Activated T-cell treated with anti-CD3 and anti-CD28 coated beads for 24 hours (primary cell): ENCODE measurements at regions not wholly inside any gene's neighbourhood (a gene's known extent, or its start where the extent isn't known, plus 50 kb on each side); places are given as distances from the start of the nearest gene placed in this dataset.
"Not testable (repeated sequence)": the region's sequence is repeated elsewhere in the genome, so short reads cannot be mapped to it uniquely, and the experiment has no call there.

Experiments
- DNase-seq: peaks from one replicate; pipeline ENCODE4 v3.0.0-alpha.2; 2020; ENCODE audit warnings: low read depth

DNA sequence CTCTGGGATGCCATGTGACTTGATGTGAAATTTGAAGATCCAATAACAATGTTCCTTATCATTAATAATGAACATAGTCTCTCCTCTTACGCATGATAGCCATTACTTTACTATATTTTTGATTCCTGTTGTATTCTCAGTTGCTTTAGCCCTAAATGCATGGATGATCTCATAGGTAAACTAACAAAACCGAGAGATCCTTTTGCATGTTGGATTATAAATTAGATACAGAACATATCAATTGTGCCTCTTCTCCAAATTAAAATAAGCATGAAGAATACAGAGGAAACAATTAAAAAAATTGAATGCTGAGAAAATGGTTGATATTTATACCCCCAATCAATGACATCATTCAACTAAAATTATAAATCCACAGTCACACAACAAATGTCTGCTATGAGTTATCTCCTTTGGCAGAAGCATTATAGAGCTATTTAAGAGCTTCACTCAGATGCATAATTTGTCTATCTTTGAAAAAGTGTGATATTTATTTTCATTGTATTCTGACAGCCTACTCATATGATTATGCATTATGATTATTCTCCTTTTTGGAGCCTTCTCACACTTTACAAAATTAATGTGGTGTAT, 386.4 kb upstream of the STXBP6 start:
- no peak for DNase-seq

DNA sequence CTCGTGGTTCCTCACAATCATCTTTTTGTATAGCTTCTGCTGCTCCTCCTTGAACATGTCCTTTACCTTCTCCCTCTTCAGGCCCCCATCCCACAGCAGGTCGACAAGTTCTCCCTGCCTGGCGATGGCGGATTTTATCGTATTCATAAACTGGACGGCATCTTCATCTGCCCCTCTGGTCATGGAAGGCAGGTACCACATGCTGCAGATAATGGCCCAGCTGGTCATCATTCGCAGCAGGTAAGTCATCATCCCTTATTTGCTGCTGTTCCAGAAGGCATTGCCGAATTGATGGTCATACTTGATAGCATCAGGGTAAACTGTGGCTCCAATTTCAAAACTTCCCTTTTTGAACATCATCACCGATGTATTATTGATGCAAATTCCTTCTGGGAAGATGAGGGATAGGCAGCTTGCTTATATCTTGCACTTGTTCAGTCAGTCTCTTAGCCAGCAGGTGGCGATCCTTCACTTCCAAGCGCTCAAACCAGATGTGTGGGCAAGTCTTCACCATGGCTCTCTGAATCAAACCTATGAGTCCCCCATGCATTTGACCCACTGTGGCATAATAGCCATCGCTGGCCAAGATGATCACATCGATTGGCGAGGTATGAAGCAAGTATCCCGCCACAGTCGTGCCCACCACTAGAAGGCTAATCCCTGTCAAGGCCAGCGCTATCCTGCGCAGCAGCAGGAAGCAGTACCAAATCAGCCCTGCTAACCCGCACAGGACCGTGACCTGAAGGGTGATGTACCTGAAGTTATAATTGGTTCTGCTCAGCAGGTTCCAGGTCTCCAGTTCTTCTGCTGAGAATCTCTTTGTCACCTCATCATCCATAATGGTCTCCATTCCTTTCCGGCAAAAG, 381.5 kb upstream of the STXBP6 start:
- DNase-seq: no peak

DNA sequence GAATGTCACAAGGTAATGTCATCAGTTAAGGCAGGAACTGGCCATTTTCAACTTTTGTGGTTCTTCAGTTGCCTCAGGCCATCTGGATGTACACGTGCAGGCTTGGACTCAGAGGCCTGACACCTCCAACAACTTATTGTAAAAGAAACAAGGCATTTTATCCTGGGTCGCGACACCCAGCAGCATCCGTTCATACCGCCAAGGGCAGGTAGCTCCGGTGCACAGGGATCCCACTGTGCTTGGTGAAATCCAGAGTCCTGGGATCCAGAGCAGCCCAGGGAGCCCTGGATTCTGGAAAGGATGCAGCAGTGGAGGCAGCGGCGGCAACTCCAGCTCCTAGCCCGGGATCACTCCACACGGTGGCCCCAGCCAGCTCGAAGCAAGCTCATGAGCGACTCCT, 380.9 kb upstream of the STXBP6 start:
- DNase-seq: no peak

DNA sequence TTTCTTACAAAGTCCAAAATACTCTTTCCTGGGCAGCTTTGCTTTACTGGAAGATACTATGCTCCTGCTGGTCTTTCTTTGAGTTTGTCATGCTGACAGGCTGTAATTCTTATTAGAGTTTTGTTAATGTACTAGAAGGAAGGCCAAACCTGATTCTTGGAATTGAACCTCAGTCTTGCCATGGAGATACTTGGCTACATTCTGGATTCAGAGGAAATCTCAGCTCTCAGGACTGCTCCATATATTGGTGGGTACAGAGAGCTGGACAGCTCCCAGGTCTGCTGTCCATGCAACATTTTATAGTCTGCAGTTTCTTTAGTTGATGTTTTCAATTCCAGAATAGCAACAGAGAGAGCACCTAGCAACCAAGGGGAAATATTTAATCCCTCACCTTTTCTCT, 363.1 kb upstream of the STXBP6 start:
- no peak for DNase-seq

DNA sequence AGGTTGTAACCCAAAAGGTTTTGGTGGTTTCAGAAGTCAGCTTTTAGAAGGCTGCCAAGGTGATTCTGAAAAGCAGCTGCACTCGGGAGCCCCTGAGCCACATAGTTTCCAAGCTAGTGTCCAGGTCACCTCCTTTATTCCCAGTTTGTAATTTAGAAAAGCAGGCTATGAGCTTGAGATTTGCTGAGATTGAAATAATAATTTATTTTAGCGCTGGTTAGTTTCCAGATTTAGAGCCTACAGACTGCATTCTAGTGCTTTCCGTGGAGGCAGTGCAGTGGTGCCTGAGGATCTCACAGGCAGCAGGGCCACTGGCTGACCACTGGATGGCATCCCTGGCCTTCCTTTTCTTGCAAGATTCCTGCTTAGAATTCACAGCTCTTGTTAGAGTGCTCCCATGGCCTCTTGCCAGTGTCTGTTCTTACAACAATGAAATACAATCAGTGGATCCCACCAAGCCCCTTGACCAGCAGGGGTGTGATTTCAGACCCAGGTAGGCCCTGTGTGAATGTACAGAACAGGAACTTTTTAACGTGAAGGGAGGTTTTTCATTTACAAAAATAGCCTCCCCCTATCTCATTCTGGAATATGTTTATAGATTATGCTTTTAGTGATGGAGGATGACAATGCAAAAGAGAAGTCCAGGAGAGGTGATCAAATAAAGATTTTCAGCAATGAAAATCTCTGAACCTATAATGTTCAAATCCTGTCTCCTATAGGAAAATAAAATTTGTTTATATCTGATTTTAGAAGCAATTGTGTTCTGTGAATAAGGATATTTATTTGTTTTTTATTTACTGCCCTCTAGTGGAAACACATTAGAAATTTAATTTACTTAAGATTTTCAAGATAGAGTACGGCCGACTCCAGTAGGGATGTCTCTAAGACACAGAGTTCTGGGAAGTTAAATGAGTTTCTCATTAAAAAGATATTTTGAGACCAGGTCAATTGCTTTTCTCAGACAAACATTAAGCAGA, 362.1 kb upstream of the STXBP6 start:
- DNase-seq: no peak

DNA sequence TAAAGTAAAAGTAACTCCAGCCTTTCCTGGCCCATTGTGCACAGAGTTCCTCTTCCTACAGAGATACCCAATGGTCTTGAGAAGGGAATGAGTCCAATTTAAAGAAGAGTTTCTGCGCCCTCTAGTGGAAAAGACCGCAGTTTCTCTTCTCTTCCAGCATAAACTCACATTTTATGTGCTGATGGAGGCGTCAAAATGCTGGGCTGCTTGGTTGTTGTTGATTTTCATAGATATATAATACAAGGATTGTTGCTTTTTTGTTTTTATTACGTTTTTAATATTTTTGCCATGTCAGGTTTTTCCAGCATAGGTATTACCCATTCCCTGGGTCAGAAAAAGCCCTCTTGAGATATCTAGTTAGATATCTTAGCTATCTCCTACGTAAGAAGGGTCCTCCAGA, 356.9 kb upstream of the STXBP6 start:
- DNase-seq: no peak

DNA sequence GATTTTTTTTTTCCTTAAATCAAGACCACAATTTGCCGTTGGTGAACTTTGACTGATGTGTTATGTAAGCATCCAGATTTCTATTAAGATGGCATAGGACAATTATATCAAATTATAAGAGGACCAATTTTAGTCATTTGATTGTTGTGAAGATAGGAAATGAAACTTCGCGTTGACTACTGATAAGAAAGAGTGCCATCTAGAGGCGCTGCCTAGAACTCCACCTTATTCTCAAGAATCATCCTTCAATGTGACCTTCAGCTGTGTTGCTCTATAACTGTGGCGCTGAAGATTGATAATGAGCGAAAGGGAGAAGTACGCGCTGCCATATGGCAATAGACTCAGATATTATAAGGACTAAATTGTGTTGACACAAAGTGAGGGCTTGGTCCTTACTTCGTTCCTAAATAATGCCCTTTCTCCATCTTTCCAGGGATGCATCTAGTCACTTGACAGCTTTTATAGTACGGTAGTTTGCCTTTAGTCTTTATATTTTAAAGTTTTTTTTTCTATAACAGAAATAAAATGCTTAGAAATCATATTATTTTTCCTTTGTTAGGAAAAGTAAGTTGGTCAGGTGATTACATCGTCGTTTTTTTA, 350.8 kb upstream of the STXBP6 start:
- peak; percentile 9 for DNase-seq

DNA sequence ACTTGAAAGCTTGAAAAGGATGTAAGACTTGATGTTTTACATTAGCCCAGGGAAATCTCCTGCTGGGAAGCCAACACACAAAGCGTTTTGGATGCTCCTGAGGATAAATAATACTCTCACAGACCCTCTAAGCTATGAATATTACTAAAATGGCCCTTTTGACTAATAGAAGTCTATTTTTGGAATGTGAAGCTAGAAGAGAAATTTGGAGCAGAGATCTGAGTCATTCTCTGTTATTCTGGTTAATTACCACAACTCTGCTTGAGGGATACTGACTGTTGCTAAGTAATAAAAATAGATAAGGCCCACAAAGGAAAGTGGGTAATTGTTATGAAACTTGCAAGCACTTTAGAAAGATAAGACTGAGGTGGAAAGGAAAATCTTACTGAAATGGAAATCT, 346.2 kb upstream of the STXBP6 start:
- no peak for DNase-seq

DNA sequence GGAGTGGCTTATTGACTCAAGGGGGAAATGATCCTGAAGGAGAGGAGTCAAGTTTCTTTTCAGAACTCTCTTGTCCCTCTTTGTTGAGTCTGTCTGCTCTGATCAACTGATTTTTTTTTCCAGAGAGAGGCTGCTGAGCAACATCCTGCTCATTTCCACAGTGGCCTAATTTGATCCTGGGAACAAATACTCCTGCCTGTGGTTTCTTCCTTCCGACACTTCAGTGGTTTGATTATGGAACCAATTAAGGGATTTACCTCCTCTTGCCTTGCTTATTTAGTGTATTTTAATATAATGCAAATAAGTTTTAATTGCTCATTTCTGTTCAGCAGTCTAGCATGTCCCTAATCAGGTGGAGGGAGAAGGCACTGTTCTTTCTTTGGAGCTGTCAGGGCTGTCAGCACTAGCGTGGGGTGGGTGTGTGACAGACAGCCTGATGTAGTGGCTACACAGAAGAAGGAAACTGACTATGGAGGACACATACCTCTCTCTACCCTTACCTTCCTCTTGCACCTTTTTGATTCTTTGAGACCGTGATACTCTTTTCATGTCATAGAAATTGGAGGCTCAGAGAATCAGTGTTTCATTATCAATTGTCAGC, 344.9 kb upstream of the STXBP6 start:
- DNase-seq: no peak

DNA sequence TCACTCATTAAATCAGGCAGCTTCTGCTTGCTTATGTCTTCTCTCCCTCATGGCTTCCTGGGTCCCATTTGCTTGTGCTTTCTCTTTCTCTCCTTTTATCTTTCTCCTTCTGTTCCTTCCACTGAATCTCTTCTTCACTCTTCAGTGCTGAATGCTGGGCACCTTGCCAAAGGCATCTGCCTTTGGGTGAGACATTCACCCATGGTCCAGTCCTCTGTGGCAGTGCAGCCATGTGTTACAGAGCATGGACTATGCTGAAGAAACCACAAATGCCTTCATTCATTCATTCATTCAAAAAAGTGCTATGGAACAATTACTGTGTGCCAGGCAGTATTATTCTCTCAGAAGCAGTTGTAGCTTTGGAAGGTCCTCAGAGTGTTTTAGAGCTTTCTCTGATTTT, 344.4 kb upstream of the STXBP6 start:
- no peak for DNase-seq

DNA sequence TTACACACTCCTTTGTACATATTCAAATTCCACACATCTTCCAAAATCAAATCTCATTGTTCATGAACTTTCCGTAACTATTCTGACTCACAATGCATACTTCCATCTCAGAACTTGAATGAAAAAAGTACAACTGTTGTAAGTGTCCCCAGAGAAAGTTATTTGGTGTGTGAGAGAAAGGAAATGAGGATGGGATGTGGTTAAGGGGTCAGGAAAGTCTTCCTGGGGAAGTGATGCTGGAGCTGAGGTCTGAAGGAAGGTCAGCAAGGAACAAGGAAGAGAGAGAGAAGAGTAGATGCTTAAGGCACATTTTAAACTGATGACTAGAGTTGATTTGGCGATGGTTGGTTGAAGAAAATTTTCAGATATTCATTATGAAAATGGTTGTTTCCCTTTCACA, 340.0 kb upstream of the STXBP6 start:
- DNase-seq: no peak

DNA sequence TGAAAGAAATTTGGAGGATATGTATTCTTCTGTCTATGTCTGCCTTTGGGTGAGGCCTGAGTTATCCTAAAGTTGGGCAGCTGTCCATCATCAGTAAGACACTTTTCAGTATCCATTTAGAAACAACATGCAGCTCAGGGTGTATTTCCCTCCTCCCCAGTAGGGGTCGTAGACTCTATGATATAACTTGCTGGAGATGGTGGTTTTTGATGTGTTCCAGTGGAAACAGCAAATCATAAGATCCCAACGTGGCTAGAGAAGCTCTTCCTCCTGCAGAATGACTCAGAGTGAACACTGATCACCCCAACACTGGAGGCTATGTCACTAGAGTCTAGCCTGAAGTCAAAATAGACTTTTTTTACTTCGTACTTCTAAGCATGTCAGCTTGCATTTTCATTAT, 331.6 kb upstream of the STXBP6 start:
- no peak for DNase-seq

DNA sequence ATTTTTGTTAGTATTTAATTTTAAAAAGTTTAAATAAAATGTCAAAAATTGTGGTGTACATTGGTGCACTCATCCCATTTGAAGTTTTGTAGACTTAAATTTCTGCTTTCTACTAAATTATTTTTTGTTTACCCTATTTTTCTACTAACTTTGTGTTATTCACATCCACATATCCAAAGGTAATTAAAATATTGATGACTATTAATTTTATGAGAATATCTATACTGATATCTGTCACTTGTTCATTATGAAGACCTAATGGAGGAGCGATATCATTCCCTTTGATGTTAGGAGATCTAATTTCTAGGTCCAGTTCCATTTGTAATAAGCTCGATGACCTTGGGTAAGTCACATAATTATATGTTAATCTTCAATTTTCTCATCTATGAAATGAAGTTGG, 325.7 kb upstream of the STXBP6 start:
- DNase-seq: no peak

DNA sequence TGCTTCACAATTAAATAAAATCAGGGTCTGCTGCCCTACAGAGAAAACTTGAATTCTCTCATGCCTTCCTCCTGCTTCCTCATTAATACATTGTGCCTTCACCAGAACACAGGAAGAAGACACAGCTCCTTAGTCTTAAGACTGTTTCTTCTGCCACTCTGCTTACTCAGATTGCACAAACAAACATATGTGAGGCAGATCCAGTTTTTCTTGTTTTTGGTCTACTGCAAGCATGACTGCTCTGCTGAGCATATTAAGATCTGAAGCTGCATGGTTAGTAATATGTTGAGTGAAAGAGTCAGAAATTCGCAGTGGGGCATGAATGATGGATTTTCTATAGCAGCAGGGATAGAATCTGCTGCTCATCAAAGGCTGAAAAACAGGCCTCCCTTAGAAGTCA, 321.1 kb upstream of the STXBP6 start:
- no peak for DNase-seq

DNA sequence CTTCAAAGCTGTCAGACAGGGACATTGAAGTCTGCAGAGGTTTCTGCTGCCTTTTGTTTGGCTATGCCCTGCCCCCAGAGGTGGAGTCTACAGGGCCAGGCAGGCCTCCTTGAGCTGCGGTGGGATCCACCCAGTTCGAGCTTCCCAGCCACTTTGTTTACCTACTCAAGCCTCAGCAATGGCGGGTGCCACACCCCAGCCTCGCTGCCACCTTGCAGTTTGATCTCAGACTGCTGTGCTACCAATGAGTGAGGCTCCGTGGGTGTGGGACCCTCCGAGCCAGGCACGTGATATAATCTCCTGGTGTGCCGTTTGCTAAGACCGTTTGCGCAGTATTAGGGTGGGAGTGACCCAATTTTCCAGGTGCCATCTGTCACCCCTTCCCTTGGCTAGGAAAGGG, 320.1 kb upstream of the STXBP6 start:
- not testable (repeated sequence) for DNase-seq

DNA sequence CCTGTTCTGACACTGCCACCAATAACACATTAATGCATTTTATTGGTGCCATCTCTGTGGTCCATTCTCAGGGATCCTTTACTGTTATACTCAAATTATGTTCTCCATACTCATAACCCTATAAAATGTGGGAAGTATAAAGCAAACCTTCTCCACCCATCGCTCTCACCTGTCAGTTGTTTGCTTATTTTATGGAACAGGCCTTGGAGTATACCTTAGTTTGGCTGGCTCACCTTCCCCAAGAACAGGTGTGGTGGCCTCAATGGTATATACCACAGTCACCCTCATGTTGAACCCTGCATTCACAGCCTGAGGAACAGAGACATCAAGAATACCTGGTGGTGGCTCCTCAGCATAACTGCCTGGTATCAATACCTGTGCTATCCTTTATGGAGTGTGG, 308.4 kb upstream of the STXBP6 start:
- no peak for DNase-seq

DNA sequence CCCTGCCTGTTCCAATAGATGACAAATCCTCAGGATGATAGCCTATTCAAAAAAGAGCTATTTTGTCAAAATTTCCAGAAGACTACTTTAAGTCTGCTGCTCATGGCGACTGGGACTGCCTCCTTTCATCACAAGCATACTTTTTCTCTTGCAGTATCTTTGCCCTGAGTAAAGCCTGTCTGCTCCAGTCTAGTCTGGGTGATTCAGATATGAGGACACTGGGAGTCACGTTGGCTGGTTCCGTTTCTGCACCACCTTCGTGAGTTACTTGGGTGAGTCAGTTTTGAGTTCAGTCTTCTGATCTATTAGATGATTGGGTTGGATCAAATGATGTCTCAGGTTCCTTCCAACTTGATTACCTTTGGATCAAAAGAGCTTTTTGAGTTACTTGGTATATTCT, 301.3 kb upstream of the STXBP6 start:
- no peak for DNase-seq

DNA sequence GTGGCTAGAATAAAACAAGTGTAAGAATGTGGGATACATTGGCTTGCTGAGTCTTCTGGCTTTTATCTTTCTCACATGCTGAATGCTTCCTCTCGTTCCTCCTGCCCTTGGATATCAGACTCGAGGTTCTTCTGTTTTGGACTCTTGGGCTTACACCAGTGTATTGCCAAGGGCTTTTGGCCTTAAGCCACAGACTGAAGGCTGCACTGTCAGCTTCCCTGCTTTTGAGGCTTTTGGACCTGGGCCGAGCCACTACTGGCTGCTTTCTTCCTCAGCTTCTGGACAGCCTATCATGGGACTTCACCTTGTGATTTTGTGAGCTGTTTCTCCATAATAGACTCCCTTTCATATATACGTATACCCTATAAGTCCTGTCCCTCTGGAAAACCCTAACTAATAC, 300.9 kb upstream of the STXBP6 start:
- DNase-seq: no peak

DNA sequence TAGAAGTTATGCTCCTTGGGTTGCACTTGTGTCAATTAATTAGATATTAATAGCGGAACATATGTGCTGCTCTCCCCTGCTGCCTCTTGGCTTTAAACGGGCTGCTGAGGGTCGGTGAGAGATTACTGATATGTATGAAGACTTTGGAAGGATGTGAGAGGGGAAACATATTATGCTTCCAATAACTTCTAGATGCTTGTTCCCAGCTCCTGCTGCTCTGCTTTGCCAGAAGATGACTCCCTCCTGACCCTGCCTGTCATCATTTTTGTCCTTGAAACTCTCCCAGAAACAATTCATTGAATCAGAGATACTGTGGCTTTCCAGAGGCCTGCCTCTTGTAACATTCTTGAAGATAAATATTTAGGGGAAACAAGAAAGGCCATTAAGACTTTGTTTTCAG, 300.1 kb upstream of the STXBP6 start:
- DNase-seq: no peak

DNA sequence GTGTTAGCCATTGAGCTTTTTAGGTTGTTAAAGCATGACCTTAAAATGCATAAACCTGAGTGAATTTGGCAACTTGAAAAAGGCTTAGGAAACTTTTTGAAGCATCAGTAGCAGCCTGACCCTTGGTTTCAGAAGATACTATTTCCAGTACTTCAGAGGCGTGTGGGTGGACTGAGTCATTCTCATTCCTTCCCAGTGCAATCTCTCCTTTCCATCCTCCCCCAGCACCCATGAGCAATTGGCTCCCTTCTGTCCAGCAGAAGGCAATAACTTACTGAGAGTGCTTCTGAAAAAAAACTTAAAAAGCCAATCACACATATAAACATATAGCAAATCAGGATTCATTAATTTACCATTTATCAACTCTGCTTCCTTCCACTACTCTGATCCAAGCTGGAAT, 299.3 kb upstream of the STXBP6 start:
- no peak for DNase-seq

DNA sequence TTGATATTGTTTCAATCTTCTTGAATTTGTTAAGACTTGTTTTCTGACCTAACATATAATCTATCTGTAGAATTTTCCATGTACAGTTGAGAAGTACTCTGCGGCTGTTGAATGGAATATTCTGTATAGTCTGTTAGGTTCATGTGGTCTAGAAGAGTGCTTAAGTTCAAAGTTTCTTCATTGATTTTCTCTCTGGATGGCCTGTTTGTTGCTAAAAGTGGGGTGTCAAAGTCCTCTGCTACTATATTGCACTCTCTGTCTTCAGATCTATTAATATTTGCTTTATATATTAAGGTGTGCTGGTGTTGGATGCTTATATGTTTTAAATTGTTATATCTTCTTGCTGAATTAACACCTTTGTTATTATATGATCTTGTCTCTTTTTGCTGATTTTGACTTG, 290.9 kb upstream of the STXBP6 start:
- DNase-seq: no peak

DNA sequence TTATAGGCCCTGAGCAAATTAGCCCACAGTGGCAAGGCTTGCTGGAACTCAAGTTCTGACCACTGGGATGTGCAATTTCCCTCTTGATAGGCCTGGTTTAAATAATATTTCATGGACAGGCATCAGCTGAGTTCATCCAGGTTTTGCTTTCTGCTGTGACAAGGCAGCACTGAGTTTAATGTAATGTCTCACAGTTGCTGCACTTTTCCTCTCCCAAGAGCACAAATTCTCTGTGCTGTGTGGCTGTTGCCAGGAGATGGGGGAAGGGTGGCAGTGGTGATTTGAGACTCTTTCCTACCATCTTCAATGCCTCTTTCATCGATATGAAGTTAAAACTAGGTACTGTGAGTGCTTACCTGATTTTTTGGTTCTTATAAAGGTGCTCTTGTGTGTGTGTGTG, 272.8 kb upstream of the STXBP6 start:
- no peak for DNase-seq
